Activated naive CD8-positive, alpha-beta T cell treated with anti-CD3 and anti-CD28 coated beads, Interleukin-2, amount 50 U/mL, for 24 hours (primary cell): ENCODE measurements at regions not wholly inside any gene's neighbourhood (a gene's known extent, or its start where the extent isn't known, plus 50 kb on each side); places are given as distances from the start of the nearest gene placed in this dataset.

Experiments used
- ATAC-seq: fragments of 150-1000 bp; cut with Tn5 transposase; one replicate; pipeline ENCODE4 v1.10.0; 2021
- DNase-seq: peaks from one replicate; pipeline ENCODE4 v3.0.0; 2021
- H3K27ac Mint-ChIP-seq: one replicate; pipeline ENCODE4 v1.8.0; 2021; ENCODE audit warnings: mild to moderate bottlenecking, mixed read lengths
- H3K27me3 Mint-ChIP-seq: one replicate; pipeline ENCODE4 v1.8.0; 2021; ENCODE audit warnings: mixed read lengths
- H3K36me3 Mint-ChIP-seq: one replicate; pipeline ENCODE4 v1.8.0; 2021; ENCODE audit warnings: low read depth, mixed read lengths
- H3K4me1 Mint-ChIP-seq: one replicate; pipeline ENCODE4 v1.8.0; 2021; ENCODE audit warnings: mixed read lengths
- H3K4me3 Mint-ChIP-seq: one replicate; pipeline ENCODE4 v1.8.0; 2021; ENCODE audit warnings: mild to moderate bottlenecking, moderate library complexity, mixed read lengths
- H3K9me3 Mint-ChIP-seq: one replicate; pipeline ENCODE4 v1.8.0; 2021; ENCODE audit warnings: mixed read lengths

- no peak for ATAC-seq
- H3K27me3 Mint-ChIP-seq = peaks cover 17% of the 10 kb centered on the region
- H3K4me3 Mint-ChIP-seq = no peak overlapping the region
- no peaks in the 10 kb centered on the region for H3K4me1 Mint-ChIP-seq
- H3K27ac Mint-ChIP-seq = no peak overlapping the region
- DNase-seq = no peak
- H3K36me3 Mint-ChIP-seq = no peaks in the 10 kb centered on the region
- no peaks in the 10 kb centered on the region for H3K9me3 Mint-ChIP-seq
Measured at GRCh38 chr1:4564051-4564450, 90.4 kb upstream of the AJAP1 start.

GRCh38 chr1:4565166-4565565 lies 89.2 kb upstream of the AJAP1 start:
- Mint-ChIP-seq H3K36me3 (no peaks in the 10 kb centered on the region), H3K4me1 (no peaks in the 10 kb centered on the region), H3K4me3 (no peak overlapping the region), H3K27me3 (peaks cover 21% of the 10 kb centered on the region), H3K9me3 (no peaks in the 10 kb centered on the region), H3K27ac (no peak overlapping the region)
- no peak for DNase-seq
- no peak for ATAC-seq

GRCh38 chr1:4565801-4566449 lies 88.5 kb upstream of the AJAP1 start:
- DNase-seq = no peak
- Mint-ChIP-seq H3K9me3 (no peaks in the 10 kb centered on the region), H3K4me3 (no peak overlapping the region), H3K36me3 (no peaks in the 10 kb centered on the region), H3K27ac (no peak overlapping the region), H3K27me3 (peaks cover 21% of the 10 kb centered on the region), H3K4me1 (no peaks in the 10 kb centered on the region)
- ATAC-seq = no peak

- H3K4me1 Mint-ChIP-seq = no peaks in the 10 kb centered on the region
- no peaks in the 10 kb centered on the region for H3K9me3 Mint-ChIP-seq
- no peak for ATAC-seq
- DNase-seq = no peak
- peaks cover 18% of the 10 kb centered on the region for H3K27me3 Mint-ChIP-seq
- no peaks in the 10 kb centered on the region for H3K36me3 Mint-ChIP-seq
- H3K27ac Mint-ChIP-seq = no peak overlapping the region
- no peak overlapping the region for H3K4me3 Mint-ChIP-seq
Measured at GRCh38 chr1:4571263-4571662, 83.1 kb upstream of the AJAP1 start.

GRCh38 chr1:4573526-4573925 lies 80.9 kb upstream of the AJAP1 start:
- no peaks in the 10 kb centered on the region for H3K9me3 Mint-ChIP-seq
- H3K27me3 Mint-ChIP-seq = peaks cover 16% of the 10 kb centered on the region
- H3K4me1 Mint-ChIP-seq = no peaks in the 10 kb centered on the region
- no peak overlapping the region for H3K27ac Mint-ChIP-seq
- ATAC-seq = no peak
- no peak for DNase-seq
- H3K36me3 Mint-ChIP-seq = no peaks in the 10 kb centered on the region
- H3K4me3 Mint-ChIP-seq = no peak overlapping the region

GRCh38 chr1:4581807-4582206 lies 72.6 kb upstream of the AJAP1 start:
- peaks cover 42% of the 10 kb centered on the region for H3K27me3 Mint-ChIP-seq
- DNase-seq (no peak), ATAC-seq (no peak)
- H3K4me1 Mint-ChIP-seq = no peaks in the 10 kb centered on the region
- H3K27ac Mint-ChIP-seq = no peak overlapping the region
- H3K36me3 Mint-ChIP-seq = no peaks in the 10 kb centered on the region
- no peaks in the 10 kb centered on the region for H3K9me3 Mint-ChIP-seq
- H3K4me3 Mint-ChIP-seq = no peak overlapping the region

- H3K27me3 Mint-ChIP-seq = peaks cover 44% of the 10 kb centered on the region
- ATAC-seq = no peak
Measured at GRCh38 chr1:4584449-4584848, 70.0 kb upstream of the AJAP1 start.

GRCh38 chr1:4585216-4585615 lies 69.2 kb upstream of the AJAP1 start:
- ATAC-seq = no peak
- Mint-ChIP-seq H3K27me3 (peaks cover 40% of the 10 kb centered on the region), H3K9me3 (no peaks in the 10 kb centered on the region), H3K4me1 (no peaks in the 10 kb centered on the region), H3K36me3 (no peaks in the 10 kb centered on the region), H3K27ac (no peak overlapping the region), H3K4me3 (no peak overlapping the region)
- peak; percentile 73 for DNase-seq

More at GRCh38 chr1:4584449-4584848, 70.0 kb upstream of the AJAP1 start:
- no peaks in the 10 kb centered on the region for H3K4me1 Mint-ChIP-seq
- no peaks in the 10 kb centered on the region for H3K9me3 Mint-ChIP-seq
- no peak overlapping the region for H3K27ac Mint-ChIP-seq
- no peak for DNase-seq
- H3K4me3 Mint-ChIP-seq = no peak overlapping the region
- no peaks in the 10 kb centered on the region for H3K36me3 Mint-ChIP-seq

- H3K36me3 Mint-ChIP-seq = no peaks in the 10 kb centered on the region
- DNase-seq = no peak
- no peak overlapping the region for H3K27ac Mint-ChIP-seq
- ATAC-seq = no peak
- peaks cover 40% of the 10 kb centered on the region for H3K27me3 Mint-ChIP-seq
- no peaks in the 10 kb centered on the region for H3K4me1 Mint-ChIP-seq
- H3K4me3 Mint-ChIP-seq = no peak overlapping the region
- no peaks in the 10 kb centered on the region for H3K9me3 Mint-ChIP-seq
Measured at GRCh38 chr1:4585705-4586104, 68.7 kb upstream of the AJAP1 start.

- ATAC-seq = no peak
- no peaks in the 10 kb centered on the region for H3K9me3 Mint-ChIP-seq
- H3K27ac Mint-ChIP-seq = no peak overlapping the region
- H3K4me3 Mint-ChIP-seq = no peak overlapping the region
- H3K36me3 Mint-ChIP-seq = no peaks in the 10 kb centered on the region
- H3K27me3 Mint-ChIP-seq = peaks cover 37% of the 10 kb centered on the region
- no peak for DNase-seq
- H3K4me1 Mint-ChIP-seq = no peaks in the 10 kb centered on the region
Measured at GRCh38 chr1:4586611-4587160, 67.7 kb upstream of the AJAP1 start.

GRCh38 chr1:4587721-4588120 lies 66.7 kb upstream of the AJAP1 start:
- Mint-ChIP-seq H3K9me3 (no peaks in the 10 kb centered on the region), H3K27ac (no peak overlapping the region), H3K4me3 (no peak overlapping the region), H3K36me3 (no peaks in the 10 kb centered on the region), H3K27me3 (peaks cover 33% of the 10 kb centered on the region), H3K4me1 (no peaks in the 10 kb centered on the region)
- ATAC-seq (no peak), DNase-seq (no peak)

- H3K9me3 Mint-ChIP-seq = no peaks in the 10 kb centered on the region
- no peak overlapping the region for H3K27ac Mint-ChIP-seq
- no peaks in the 10 kb centered on the region for H3K4me1 Mint-ChIP-seq
- no peak overlapping the region for H3K4me3 Mint-ChIP-seq
- ATAC-seq (no peak), DNase-seq (no peak)
- no peaks in the 10 kb centered on the region for H3K36me3 Mint-ChIP-seq
- H3K27me3 Mint-ChIP-seq = peaks cover 14% of the 10 kb centered on the region
Measured at GRCh38 chr1:4590756-4591155, 63.7 kb upstream of the AJAP1 start.

GRCh38 chr1:4591926-4592325 lies 62.5 kb upstream of the AJAP1 start:
- peaks cover 2% of the 10 kb centered on the region for H3K27me3 Mint-ChIP-seq
- no peak for DNase-seq
- no peak for ATAC-seq
- no peaks in the 10 kb centered on the region for H3K36me3 Mint-ChIP-seq
- no peaks in the 10 kb centered on the region for H3K4me1 Mint-ChIP-seq
- H3K9me3 Mint-ChIP-seq = no peaks in the 10 kb centered on the region
- no peak overlapping the region for H3K4me3 Mint-ChIP-seq
- H3K27ac Mint-ChIP-seq = no peak overlapping the region

- ATAC-seq (no peak), DNase-seq (no peak)
- no peaks in the 10 kb centered on the region for H3K36me3 Mint-ChIP-seq
- H3K4me1 Mint-ChIP-seq = no peaks in the 10 kb centered on the region
- no peak overlapping the region for H3K4me3 Mint-ChIP-seq
- no peaks in the 10 kb centered on the region for H3K9me3 Mint-ChIP-seq
- no peaks in the 10 kb centered on the region for H3K27me3 Mint-ChIP-seq
- no peak overlapping the region for H3K27ac Mint-ChIP-seq
Measured at GRCh38 chr1:4593106-4593505, 61.3 kb upstream of the AJAP1 start.

GRCh38 chr1:4594286-4594991 lies 60.0 kb upstream of the AJAP1 start:
- Mint-ChIP-seq H3K27me3 (no peaks in the 10 kb centered on the region), H3K4me3 (no peak overlapping the region)
- no peak for ATAC-seq

More at GRCh38 chr1:4594286-4594991, 60.0 kb upstream of the AJAP1 start:
- no peaks in the 10 kb centered on the region for H3K4me1 Mint-ChIP-seq
- DNase-seq = no peak
- H3K36me3 Mint-ChIP-seq = no peaks in the 10 kb centered on the region
- H3K9me3 Mint-ChIP-seq = no peaks in the 10 kb centered on the region
- H3K27ac Mint-ChIP-seq = no peak overlapping the region
